ENCODE measurements at regions not wholly inside any gene's neighbourhood (a gene's known extent, or its start where the extent isn't known, plus 50 kb on each side); places are given as distances from the start of the nearest gene placed in this dataset.

- Histone ChIP-seq H3K9me3 (ENCODE audit: insufficient read depth, low read depth) (no peaks in the 10 kb centered on the region), H3F3A (ENCODE audit: insufficient read depth, low read depth) (no peaks in the 10 kb centered on the region), H4K20me1 (ENCODE audit: insufficient read depth) (no peaks in the 10 kb centered on the region), H3K4me2 (no peak overlapping the region), H3K4me3 (no peak overlapping the region), H3K79me2 (ENCODE audit: low read depth) (no peaks in the 10 kb centered on the region), H3K27me3 (ENCODE audit: insufficient read depth, low read depth) (peaks cover 100% of the 10 kb centered on the region), H3K27ac (no peak overlapping the region), H3K9me2 (ENCODE audit: insufficient read depth) (no peaks in the 10 kb centered on the region), H2AFZ (no peak overlapping the region), H3K4me1 (replicated peaks; ENCODE audit: insufficient read depth) (no peaks in the 10 kb centered on the region), H3K36me3 (ENCODE audit: low read depth) (no peaks in the 10 kb centered on the region)
- intact Hi-C loops (cut with micrococcal nuclease; ENCODE audit: unreplicated experiment) = no loop called here
- TF ChIP-seq EZH2 (IDR thresholded peaks at IDR 0.05; ENCODE audit: low read depth) (no peak), CTCF (conservative IDR thresholded peaks at IDR 0.05) (no peak)
- ChIA-PET CTCF (no interaction called here), POLR2A (ENCODE audit: unreplicated experiment) (no interaction called here)
- no TSS peak for BruUV-seq (replicated peaks)
- no peak for DNase-seq
These were observed 190.8 kb downstream of the AACS start for GRCh38 chr12:125255935-125256633.

GRCh38 chr12:125256634-125256936 is 191.3 kb downstream of the AACS start:
- no peaks in the 10 kb centered on the region for H3K9me3 ChIP-seq (ENCODE audit: insufficient read depth, low read depth)
- H3K27ac ChIP-seq = no peak overlapping the region
- peaks cover 100% of the 10 kb centered on the region for H3K27me3 ChIP-seq (ENCODE audit: insufficient read depth, low read depth)
- no peaks in the 10 kb centered on the region for H3F3A ChIP-seq (ENCODE audit: insufficient read depth, low read depth)
- no peaks in the 10 kb centered on the region for H3K36me3 ChIP-seq (ENCODE audit: low read depth)
- no TSS peak for BruUV-seq (replicated peaks)
- no peak overlapping the region for H3K4me3 ChIP-seq
- ChIA-PET POLR2A (ENCODE audit: unreplicated experiment) (no interaction called here), CTCF (no interaction called here)
- no peaks in the 10 kb centered on the region for H3K4me1 ChIP-seq (replicated peaks; ENCODE audit: insufficient read depth)
- no peaks in the 10 kb centered on the region for H4K20me1 ChIP-seq (ENCODE audit: insufficient read depth)
- DNase-seq = no peak
- no peak overlapping the region for H2AFZ ChIP-seq
- H3K9me2 ChIP-seq (ENCODE audit: insufficient read depth) = no peaks in the 10 kb centered on the region
- intact Hi-C loops (cut with micrococcal nuclease; ENCODE audit: unreplicated experiment) = no loop called here
- H3K79me2 ChIP-seq (ENCODE audit: low read depth) = no peaks in the 10 kb centered on the region
- H3K4me2 ChIP-seq = no peak overlapping the region
- no peak for TF ChIP-seq EZH2 (IDR thresholded peaks at IDR 0.05; ENCODE audit: low read depth)
- no peak for TF ChIP-seq CTCF (conservative IDR thresholded peaks at IDR 0.05)

- no TSS peak for BruUV-seq (replicated peaks)
- Histone ChIP-seq H3K4me3 (no peak overlapping the region), H3K36me3 (ENCODE audit: low read depth) (no peaks in the 10 kb centered on the region), H3K27ac (no peak overlapping the region), H3K27me3 (ENCODE audit: insufficient read depth, low read depth) (peaks cover 72% of the 10 kb centered on the region), H3K9me2 (ENCODE audit: insufficient read depth) (no peaks in the 10 kb centered on the region), H4K20me1 (ENCODE audit: insufficient read depth) (no peaks in the 10 kb centered on the region), H3K4me1 (replicated peaks; ENCODE audit: insufficient read depth) (no peaks in the 10 kb centered on the region), H3K4me2 (no peak overlapping the region), H2AFZ (no peak overlapping the region), H3K79me2 (ENCODE audit: low read depth) (no peaks in the 10 kb centered on the region), H3K9me3 (ENCODE audit: insufficient read depth, low read depth) (no peaks in the 10 kb centered on the region), H3F3A (ENCODE audit: insufficient read depth, low read depth) (no peaks in the 10 kb centered on the region)
- DNase-seq = no peak
- no peak for TF ChIP-seq EZH2 (IDR thresholded peaks at IDR 0.05; ENCODE audit: low read depth)
- TF ChIP-seq CTCF (conservative IDR thresholded peaks at IDR 0.05) = no peak
- intact Hi-C loops (cut with micrococcal nuclease; ENCODE audit: unreplicated experiment) = no loop called here
- ChIA-PET CTCF (no interaction called here), POLR2A (ENCODE audit: unreplicated experiment) (no interaction called here)
These were observed 194.1 kb downstream of the AACS start for GRCh38 chr12:125259178-125259867.
